Myocyte (in vitro differentiated cells): ENCODE measurements at regions not wholly inside any gene's neighbourhood (a gene's known extent, or its start where the extent isn't known, plus 50 kb on each side); places are given as distances from the start of the nearest gene placed in this dataset.
A peak's percentile ranks its signal among the peaks of the same experiment; 100 is the strongest.
"Not testable (repeated sequence)": the region's sequence is repeated elsewhere in the genome, so short reads cannot be mapped to it uniquely, and the experiment has no call there.

Experiments
- DNase-seq: peaks from one replicate; pipeline ENCODE4 v3.0.0-alpha.2; 2012; ENCODE audit warnings: low read depth

DNA sequence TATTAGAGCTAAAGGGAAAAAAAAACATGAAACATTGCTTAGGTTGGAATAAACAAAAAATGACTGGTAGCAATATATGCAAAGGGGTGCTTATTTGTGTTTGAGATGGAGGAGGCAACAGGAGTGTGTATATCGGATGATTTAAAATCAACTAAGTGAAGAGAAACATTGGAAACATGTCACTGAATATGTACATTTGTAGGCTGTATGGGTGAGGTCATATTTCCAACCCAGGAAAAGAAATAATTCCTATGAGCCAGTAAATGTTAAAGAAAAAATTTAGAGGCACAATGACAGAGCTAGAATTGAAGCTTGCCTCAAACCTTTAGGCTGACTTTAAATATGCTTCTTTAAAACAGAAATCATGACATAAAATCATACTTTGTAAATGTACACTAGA is 709.0 kb upstream of the SEMA3D start:
- no peak for DNase-seq

DNA sequence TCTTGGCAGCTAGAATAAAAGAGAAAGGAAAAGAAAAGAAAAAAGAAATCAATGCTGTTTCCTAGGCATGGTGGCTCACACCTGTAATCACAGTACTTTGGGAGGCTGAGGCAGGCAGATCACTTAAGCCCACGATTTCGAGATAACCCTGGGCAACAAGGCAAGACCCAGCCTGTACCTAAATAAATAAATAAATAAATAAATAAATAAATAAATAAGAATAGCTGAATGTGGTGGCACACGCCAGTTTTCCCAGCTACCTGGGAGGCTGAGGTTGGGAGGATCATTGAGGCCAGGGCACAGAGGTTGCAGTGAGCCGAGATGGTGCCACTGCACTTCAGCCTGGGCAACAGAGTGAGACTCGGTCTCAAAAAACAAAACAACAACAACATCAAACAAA is 705.0 kb upstream of the SEMA3D start:
- not testable (repeated sequence) for DNase-seq

DNA sequence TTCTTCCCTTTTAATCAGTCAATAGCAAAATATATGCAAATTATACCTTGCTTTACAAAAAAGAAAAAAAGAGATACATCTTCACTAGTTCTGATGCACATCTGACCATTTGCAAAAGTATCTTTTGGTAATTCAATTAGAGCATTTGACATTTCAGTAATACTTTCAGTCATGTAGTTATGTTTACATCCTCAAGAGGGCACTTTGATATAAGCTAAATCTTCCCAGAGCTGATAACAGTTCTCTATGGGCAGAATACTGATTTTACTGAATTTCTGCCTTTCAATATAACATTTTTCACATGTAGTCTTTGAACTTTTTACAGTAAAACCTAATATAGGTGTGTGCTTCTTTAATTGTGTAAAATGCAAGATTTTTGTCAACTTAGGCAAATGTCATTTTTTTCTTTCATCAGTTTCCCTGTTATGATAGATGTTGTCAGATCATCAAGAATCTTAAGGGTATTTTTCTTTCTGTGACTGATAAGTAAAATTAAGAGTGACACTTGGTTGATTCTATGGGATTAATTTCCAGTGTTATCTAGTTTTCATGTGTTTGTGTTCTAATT is 703.5 kb upstream of the SEMA3D start:
- DNase-seq, result peak; percentile 8

DNA sequence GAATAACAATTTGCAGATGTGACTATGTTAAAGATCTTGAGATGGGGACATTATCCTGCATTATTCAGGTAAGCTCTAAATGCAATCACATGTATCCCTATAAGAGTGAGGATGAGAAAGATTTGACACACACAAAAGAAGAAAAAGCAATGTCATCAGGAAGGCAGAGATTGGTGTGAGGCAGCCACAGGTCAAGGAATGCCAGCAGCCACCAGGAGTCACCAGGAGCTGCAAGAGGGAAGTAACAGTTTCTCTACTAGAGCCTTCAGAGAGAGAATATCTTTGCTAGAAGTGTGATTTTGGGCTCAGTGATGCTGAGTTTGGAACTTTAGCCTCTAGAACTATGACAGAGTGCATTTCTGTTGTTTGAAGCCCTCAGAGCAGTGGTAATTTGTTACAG is 700.3 kb upstream of the SEMA3D start:
- DNase-seq, result no peak

DNA sequence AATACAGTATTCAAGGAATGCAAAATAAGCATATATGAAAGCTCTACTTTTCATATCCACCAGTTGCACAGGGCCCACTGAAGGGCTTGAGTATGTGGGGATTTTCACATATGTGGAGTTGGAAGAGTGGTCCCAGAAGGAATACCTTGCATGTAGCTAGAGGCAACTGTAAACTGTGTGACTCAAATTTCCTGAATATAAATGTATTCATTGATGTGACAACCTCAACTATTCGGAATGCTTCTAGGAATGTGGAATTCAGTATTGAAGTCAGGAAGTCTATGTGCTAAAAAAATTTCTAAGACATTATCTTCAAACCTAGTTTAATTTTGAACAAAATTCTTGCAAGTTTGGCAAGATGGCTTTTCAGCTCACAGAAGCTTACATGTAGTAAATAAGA is 695.5 kb upstream of the SEMA3D start:
- no peak for DNase-seq

DNA sequence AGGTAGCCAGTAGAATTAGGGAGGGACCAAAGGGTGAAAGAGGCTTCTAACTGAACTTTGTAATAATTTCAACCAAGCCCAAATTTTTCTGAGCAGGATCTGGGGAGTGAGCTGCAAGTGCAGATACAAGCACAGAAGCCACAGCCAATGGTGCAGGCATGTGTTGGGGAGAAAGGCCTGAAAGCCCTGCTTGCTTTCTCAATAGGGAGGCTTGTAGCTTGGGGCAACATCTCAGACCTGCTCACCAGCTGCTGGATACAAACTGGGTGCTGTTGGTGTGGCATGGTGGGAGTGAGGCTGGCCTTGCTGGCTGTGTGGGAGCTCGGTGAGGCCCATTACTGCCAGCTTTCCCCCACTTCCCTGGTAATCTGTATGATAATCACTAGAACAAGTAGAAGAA is 688.5 kb upstream of the SEMA3D start:
- DNase-seq, result no peak

DNA sequence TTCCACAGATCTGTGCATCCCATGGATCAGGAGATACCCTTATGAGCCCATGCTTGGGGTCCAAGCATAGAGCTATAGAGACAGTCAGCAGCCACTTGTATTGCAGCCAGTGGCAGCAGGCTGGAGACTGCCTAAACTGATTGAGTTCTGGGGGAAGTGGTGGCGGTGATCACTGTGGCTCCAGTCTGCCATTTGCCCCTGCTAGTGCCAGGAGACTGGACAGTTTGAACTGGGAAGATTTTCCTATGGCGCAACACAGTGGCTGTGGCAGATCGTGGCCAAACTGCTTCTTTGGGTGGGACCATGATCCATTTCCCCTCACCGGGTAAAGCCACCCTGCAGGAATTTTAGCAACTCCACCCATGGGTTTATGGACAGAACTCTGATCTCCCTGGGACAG is 679.7 kb upstream of the SEMA3D start:
- no peak for DNase-seq

DNA sequence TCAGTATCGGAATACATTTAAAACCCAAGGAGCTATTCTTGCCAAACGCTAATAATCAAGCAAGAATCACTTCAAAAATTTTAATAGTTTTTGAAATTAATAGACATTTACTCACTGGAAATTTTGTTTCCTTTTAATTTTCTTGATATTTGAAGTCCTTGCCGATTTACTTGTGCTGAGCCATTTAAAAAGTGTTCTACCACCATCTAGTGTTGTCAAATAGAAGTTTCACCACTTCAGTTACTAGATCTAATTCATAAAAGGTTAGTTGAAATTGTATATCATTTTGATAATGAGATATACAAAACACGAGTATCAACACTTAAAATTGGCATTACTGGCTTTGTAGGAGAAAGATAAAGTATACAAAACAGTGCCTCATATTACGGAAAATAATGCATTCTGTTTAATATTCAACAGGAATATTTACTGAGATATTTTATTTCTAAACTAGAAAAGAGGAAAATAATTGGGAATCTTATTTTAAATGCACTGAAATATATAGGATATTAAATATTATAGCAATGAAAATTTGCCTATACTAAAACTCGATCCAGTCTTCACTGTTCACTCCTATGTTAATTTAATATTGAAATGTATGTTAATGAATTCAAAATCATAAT is 664.8 kb upstream of the SEMA3D start:
- peak; percentile 13 for DNase-seq

DNA sequence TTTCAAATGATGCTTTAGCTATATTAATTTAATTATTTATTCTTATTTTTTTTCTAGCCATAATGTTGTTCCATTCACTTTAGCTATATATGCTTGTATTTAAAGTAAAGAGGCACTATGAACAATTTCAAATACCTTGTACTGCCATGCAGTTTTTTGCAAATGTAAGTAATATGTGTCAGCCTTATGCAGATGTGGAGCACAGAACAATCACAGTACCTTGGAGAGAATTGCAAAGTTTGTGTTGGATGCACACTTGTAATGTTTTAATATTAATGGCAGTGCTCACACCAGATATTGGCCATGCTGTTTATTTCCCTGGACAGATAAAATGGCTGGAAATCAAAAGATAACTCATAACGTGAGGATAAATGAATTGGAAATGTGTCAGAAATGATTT is 663.5 kb upstream of the SEMA3D start:
- no peak for DNase-seq

DNA sequence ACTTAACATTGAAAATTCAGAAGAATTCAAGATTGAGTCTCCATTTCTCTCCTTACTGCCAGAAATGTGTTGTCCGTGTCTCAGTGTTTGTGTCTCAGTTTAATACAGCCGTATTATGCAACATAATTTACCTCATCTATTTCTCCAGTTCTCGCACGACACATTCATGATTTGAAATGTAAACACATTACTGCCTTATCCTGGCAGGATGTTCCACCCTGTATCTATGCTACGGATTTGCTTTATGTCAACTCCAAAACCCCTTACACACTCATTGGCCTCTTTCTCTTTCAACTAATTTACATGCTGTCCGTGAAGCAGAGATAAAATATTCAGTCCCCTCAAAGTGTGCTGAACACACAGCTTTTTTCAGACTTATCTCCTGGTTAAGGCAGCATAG is 653.7 kb upstream of the SEMA3D start:
- DNase-seq, result no peak

DNA sequence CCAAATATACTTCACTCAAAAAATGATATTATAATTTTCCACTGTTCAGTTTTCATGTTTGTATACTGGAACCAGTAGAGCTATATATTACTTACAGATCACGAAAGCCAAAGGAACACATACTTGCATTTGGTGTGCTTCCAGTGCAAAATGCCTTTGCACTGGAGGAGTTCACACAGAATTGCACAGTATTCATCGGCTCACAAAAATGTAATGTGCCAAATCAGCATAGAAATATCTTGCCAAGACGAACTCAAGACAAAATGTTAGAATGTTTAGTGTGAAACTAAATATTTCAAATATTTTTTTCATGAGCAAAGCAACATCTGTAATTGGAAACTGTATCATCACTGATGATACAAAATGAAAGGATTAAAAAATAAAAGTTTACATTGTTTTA is 646.2 kb upstream of the SEMA3D start:
- DNase-seq, result no peak

DNA sequence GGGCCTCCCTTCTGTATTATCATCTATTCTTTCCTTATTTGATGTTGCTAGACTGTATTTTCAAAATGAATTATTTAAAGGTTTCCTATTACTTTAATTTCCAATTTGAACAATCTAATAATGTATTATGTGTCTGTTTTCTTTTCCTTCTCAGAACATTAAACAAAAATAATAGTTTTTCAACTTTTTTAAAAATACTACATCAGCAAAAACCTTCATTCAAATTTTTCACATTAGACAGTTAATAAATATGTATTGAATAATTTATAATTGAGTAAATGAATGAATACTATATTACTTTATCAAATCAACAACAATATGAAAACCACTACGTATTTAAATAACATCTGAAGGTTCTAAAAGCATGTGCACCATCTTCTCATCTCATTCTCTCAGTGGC is 644.1 kb upstream of the SEMA3D start:
- no peak for DNase-seq

DNA sequence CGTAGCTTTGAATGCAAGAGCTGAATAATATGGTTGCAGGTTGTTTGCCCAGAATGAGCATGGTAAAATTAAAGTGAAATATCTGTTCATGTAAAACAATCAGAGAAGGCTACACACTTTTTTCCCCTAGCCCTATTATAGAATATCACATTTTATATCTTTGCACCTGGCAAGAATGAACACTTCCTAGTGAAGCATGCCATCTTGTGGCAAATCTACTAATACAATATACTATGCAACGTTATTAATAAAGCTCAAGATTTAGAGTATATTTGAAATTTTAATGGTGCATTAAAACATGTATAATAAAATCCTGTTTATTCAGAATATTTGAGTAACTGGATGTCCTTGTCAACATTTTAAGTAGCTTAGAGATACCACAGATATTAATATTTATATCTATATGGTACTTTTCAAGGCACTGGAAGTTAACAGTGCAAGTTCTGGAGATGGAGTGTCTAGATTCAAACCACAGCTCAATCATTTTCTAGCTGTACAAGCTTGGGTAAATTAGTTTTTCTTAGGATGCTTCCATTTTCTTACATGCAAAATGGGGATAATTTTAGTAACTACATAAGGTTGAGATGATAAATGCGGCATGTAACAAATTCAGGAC is 643.1 kb upstream of the SEMA3D start:
- DNase-seq, result no peak

DNA sequence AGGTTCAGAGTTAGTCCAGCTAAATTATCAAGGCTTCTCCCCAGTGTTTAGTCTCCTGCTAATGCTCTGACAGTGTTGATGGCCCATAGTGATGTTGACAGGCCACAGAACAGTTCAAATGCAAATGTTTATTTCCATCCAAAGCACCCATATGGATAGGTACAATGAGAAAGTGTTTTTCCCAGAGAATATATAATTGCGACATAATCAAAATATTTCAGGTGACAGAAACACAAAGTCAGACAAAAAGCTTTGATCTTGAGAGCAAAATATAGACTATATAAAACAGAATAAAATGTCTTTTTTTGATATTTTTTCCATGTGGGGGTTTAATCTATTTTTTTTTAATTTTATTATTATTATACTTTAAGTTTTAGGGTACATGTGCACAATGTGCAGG is 642.3 kb upstream of the SEMA3D start:
- no peak for DNase-seq

DNA sequence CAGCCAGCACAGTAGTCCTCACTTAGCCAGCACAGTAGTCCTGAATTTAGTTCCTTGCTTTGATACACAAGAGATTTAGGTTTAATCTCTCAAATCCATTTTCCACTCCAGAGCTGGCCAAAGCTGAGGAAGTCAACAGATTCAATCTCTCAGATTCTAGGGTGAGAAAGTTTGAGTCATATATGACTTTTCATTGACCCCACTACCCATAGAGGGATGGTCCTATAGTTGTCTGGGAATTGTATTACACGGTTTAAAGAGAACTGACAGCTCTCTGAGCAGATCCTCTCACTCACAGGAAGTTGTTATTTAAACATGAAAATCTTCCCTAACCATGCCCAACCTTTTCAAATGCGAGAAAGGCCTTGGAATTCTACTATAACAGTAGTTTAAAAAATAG is 641.8 kb upstream of the SEMA3D start:
- no peak for DNase-seq

DNA sequence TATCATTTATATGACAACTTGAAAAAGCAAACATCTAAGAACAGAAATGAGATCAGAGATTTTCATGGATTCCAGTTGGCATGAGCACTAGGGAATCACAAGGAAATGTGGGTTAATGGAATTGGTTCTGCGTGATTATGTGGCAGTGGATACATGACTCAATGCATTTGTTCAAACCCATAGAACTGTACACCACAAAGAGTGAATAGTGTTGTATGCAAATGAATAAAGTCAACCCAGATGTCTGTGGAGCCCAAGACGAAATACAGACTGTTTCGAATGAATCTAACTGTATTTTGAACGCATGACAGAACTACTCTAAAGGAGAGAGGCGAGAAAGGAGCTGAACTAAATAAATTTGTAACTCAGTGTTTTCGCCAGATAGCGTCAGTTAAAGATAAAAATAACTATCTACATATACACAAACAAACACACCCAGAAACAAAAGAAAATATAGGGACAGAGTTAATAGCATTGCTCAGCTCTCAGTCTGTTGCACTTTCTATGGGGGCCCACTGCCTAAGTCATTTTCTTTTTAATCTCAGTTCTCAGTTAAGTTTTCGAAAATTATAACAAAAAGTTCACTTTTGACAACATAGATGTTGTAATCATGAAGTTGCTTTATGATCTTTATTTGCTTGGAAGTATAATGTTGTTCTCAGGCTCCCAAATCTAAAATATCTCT is 636.7 kb upstream of the SEMA3D start:
- no peak for DNase-seq

DNA sequence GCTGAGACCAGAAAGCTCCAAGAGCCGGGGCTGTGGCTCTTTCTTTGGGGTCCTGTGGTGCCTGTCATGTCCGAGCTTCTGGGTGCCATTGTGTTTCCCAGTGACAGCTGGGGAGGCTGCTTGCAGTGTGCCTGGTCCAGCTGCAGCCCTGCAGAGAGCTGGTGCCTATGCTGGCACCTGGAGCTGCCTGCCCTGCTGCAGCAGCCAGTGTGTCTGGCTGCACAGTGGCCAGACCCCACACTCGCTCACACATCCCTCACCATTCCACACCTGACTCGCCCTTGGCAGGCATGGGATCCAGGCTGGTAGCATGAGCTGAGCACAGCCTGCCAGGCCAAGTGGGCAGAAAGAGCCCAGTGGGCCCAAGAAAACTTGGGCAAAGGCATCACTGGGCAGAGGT is 635.1 kb upstream of the SEMA3D start:
- DNase-seq, result no peak

DNA sequence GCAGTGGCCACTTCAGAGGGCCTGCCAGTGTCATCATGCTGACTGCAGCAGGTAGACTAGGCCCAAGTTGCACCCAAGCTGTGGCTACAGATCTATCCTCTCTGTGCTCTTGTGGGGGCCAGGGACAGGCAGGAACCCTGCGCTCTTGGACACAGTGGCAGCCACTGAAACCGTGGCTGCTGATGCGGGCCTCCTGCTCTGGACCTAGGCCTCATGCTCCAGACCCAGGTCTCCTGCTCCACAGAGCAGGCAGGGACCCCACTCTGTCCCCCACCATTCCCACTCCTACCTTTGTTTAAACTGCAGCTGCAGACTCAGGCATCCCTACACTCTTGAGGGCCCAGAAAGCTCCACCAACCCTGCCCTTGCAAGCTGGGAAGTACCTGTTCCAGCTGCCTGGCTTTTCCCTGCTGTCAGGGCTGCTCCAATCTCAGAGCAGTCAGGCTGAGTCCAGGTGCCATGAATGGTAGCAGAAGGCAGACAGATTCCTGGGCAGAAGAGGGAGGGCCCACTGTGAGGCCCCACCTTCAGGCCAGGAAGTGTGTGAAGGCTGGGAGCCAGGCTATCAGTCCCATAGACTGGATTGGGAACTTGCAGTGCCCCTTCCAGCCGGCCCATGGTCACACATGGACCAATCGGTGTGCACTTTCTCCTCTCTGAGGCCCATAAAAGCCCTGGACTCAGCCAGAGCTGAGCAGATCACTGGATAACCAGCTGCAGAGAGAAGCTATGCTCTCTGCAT is 634.0 kb upstream of the SEMA3D start:
- no peak for DNase-seq

DNA sequence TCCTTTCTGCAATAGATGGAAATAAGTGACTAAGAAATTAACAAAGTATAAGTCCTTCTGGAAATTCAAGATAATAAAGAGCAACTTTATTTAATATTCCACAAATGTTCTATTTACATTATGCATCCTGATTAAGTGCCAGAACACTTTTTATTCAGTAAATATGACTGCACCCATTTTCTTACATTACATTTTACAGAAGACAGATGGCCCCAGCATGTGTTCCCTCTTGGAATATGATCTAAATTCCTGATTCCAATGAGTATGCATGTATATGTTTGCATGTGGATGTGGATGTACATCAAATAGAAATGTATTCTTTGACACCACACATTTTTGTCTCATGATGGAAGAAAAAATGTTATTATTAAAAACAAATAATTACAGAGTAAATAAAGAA is 628.7 kb upstream of the SEMA3D start:
- no peak for DNase-seq

DNA sequence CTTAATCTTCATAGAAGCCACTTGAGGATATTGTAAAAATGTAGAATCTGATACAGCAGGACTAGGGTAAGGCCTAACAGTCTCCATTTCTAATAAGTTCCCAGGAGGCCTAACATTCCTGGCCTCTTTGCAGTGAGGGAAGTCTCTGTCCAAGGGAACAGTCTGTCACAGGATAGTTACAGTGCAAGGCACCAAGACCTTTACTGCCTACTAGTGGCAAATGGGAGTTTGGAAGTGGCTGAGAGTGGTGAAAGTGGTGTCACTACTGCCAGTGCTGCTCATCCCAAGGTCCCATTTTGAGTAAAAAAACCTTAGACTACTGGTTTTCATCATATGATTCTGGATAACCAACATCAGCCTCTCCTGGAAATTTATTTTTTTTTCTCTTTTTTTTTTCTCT is 619.5 kb upstream of the SEMA3D start:
- DNase-seq, result no peak

DNA sequence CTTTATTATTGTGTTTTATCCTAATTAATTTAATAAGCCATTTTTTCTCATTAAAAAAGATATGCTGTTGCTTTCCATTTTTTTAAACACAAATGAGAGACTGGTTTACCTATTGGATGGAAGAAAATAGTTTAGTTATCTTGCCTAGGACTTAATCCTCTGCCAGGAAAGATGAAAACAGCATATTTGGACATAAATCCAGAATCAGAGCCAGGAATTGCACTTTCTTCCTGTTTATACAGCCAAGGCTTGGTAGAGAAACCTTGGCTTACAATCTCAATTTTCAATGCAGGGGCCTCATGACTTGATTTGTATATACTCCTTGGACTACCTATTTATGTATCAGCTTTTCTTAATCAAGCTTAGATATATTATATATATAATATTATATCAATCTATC is 618.8 kb upstream of the SEMA3D start:
- DNase-seq, result no peak

DNA sequence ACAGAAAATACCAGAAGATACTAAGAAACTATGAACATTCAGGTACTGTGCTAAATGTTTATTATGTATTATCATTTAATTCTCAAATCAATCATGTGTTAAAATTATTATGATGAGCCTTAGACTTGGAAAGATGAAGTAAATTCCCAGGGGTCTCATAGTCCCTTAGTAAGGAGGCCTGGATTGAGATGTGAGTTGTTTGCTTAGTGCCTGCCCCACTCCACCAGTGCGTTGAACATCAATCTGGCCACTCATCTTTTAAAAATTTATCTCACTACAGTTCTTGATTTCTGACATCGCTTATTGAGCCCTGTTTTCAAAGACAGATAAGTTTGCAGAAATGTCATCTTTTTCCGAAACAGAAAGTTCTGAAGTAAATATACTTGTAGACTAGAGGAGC is 618.4 kb upstream of the SEMA3D start:
- no peak for DNase-seq
